ENCODE measurements at regions not wholly inside any gene's neighbourhood (a gene's known extent, or its start where the extent isn't known, plus 50 kb on each side); places are given as distances from the start of the nearest gene placed in this dataset.
A peak's percentile ranks its signal among the peaks of the same experiment; 100 is the strongest.

GRCh38 chr6:166008441-166009369 lies 158.9 kb downstream of the TBXT start:
- CTCF ChIA-PET (ENCODE audit: low intra/inter-chr PET ratio, low total read pairs) = no interaction called here
- H3K4me2 ChIP-seq (ENCODE audit: low read depth, low read length) = no peak overlapping the region

More at GRCh38 chr6:166008441-166009369, 158.9 kb downstream of the TBXT start:
- ATAC-seq (peak; percentile 29; the same call in 2 of the 3 replicates), FAIRE-seq (no peak), DNase-seq (ENCODE audit: low spot score) (no peak)
- intact Hi-C loops (cut with micrococcal nuclease; ENCODE audit: unreplicated experiment) = no loop called here
- Histone ChIP-seq H3K4me1 (ENCODE audit: insufficient read depth, low read length) (no peaks in the 10 kb centered on the region), H3K27me3 (ENCODE audit: control insufficient read depth in 1 of 2, insufficient read depth in 2 of 2, low read length in 2 of 2) (peaks cover 10 to 46% of the 10 kb centered on the region in 2 experiments), H3K79me2 (ENCODE audit: insufficient read depth, low read length) (no peaks in the 10 kb centered on the region), H3K4me3 (replicated peaks in 1 of 3; ENCODE audit: insufficient read depth in 1 of 3, low read depth in 2 of 3, low read length in 3 of 3) (no peak overlapping the region), H4K20me1 (ENCODE audit: insufficient read depth, low read length) (no peaks in the 10 kb centered on the region), H3K27ac (ENCODE audit: extremely low read length, insufficient read depth, low read length) (no peak overlapping the region), H3K9ac (ENCODE audit: insufficient read depth, low read depth, low read length) (no peak overlapping the region), H3K9me3 (ENCODE audit: low read length) (no peaks in the 10 kb centered on the region), H3K36me3 (replicated peaks in 1 of 2; ENCODE audit: control insufficient read depth in 1 of 2, insufficient read depth in 2 of 2, low read length in 2 of 2) (no peaks in the 10 kb centered on the region), H2AFZ (ENCODE audit: low read length) (no peak overlapping the region)
- no TSS peak for BruUV-seq (replicated peaks)
- TF ChIP-seq MXI1 (IDR thresholded peaks at IDR 0.05; ENCODE audit: borderline replicate concordance, low read depth, low read length) (no peak), PHB2 (IDR thresholded peaks at IDR 0.05; ENCODE audit: partially characterized antibody) (no peak), NCOA5 (CRISPR knock-in tag; IDR thresholded peaks at IDR 0.05) (no peak), HOXD1 (CRISPR knock-in tag; IDR thresholded peaks at IDR 0.05) (no peak), CBX2 (IDR thresholded peaks at IDR 0.05; ENCODE audit: low read depth, low read length) (no peak), CBX2 (CRISPR knock-in tag; IDR thresholded peaks at IDR 0.05; ENCODE audit: low read depth) (no peak), ATF6 (CRISPR knock-in tag; conservative IDR thresholded peaks at IDR 0.05) (no peak), WIZ (CRISPR knock-in tag; IDR thresholded peaks at IDR 0.05) (no peak), KAT7 (CRISPR knock-in tag; IDR thresholded peaks at IDR 0.05; ENCODE audit: borderline replicate concordance) (no peak), FOXP4 (CRISPR knock-in tag; IDR thresholded peaks at IDR 0.05) (no peak), ZNF276 (CRISPR knock-in tag; IDR thresholded peaks at IDR 0.05; ENCODE audit: low read depth) (no peak), POLR2G (IDR thresholded peaks at IDR 0.05; ENCODE audit: low read depth, low read length) (no peak), ZNF784 (CRISPR knock-in tag; IDR thresholded peaks at IDR 0.05; ENCODE audit: borderline replicate concordance) (no peak)
- WGBS (ENCODE audit: low lambda C conversion rate) = 49% methylated on average over 54 of the region's 68 CpGs
- POLR2A ChIA-PET = no interaction called here
- in situ Hi-C loops (cut with HindIII; ENCODE audit: extremely low pct_ligation_motif_present, low pct_unique_long_range_greater_than_20kb) = no loop called here
